Testis (tissue), 2 donors: ENCODE measurements at regions not wholly inside any gene's neighbourhood (a gene's known extent, or its start where the extent isn't known, plus 50 kb on each side); places are given as distances from the start of the nearest gene placed in this dataset.

Experiments
- DNase-seq: peaks from one replicate; pipeline ENCODE4 v3.0.0-alpha.2; 2019
- H3K27ac ChIP-seq, 2 donors: fragments of 200-600 bp; sonication (generic); one replicate each; pipeline ENCODE4 v1.5.1; 2019
- H3K27me3 ChIP-seq: fragments of 200-600 bp; sonication (generic); one replicate; pipeline ENCODE4 v1.5.1; 2019
- H3K36me3 ChIP-seq: fragments of 200-600 bp; sonication (generic); one replicate; pipeline ENCODE4 v1.5.1; 2017; ENCODE audit warnings: low read depth; ENCODE audit errors: missing control alignments
- H3K4me1 ChIP-seq: fragments of 200-600 bp; sonication (generic); one replicate; pipeline ENCODE4 v1.5.1; 2019
- H3K4me3 ChIP-seq, 2 donors: fragments of 200-600 bp; sonication (generic); one replicate each; pipeline ENCODE4 v1.5.1; 2017 to 2019
- H3K9me3 ChIP-seq: fragments of 200-600 bp; sonication (generic); one replicate; pipeline ENCODE4 v1.5.1; 2017
- POLR2A ChIP-seq: fragments of 450-650 bp; IDR thresholded peaks from one replicate; pipeline ENCODE4 v1.6.1; 2017; ENCODE audit warnings: antibody characterized with exemption, mild to moderate bottlenecking, moderate library complexity
- WGBS, 2 donors: methylation state at CpG; one replicate each; pipeline ENCODE4 v1.1.5; 2018; 5-methylcytosine and 5-hydroxymethylcytosine counted together
- intact Hi-C: fragments of 100-400 bp; cut with DNase I; formaldehyde crosslinking; loops from one replicate; pipeline ENCODE4 v1.15.1; 2023; ENCODE audit warnings: low total_unique reads
- small RNA-seq, 2 donors: library from RNA; depleted of rRNA; stranded (forward); fragments of <200 nt; gene quantifications; one replicate each; pipeline ENCODE3, GENCODE V24; 2016
- TF ChIP-seq, protein P1 (sequence below), 3 experiments: fragments of 450-650 bp in 2 of 3; fragments of 200-600 bp in 1 of 3; sonication (generic) in 1 of 3; IDR thresholded peaks; one replicate each; pipeline ENCODE4 v1.5.1; 2016 to 2019; ENCODE audit warnings: antibody characterized with exemption in 3 of 3, mild to moderate bottlenecking in 2 of 3, moderate library complexity in 1 of 3

DNA sequence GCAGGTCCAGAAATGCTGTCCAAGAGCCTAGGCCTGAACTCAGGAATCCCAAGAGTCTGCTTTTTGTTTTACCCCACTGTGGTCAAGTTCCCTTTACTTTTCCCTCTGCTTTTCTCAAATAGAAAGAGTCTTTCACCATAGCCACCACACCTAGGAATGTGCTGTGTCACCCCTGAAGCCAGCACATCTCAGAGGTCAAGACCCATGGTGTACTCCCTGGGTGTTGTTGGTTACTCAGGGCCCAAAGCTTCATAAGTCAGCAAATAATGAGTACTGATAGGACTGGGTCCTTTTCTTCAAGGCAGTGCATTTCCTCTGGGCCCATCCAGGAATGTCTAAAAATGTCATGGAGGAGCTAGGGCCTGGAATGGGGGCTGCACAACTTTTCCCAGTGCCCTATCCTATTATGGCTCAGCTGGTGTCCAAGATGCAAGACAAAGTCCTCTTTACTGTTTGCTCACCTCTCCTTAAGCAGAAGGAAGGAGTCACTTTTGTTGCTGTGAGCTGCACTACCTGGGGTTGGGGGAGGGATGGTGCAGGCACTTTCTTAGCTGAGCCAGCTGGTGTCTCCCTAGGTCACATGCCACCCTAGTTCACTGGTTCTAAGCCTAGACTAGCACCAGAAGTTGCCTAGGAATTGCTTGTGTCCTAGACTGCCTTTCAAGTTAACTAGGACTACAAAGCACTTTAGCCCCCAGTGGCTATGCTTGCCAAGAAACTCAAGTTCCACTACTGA is 62.4 kb upstream of the RXFP1 start:
- intact Hi-C loops = no loop called here
- no peak for TF ChIP-seq POLR2A
- TF ChIP-seq, protein P1, sequence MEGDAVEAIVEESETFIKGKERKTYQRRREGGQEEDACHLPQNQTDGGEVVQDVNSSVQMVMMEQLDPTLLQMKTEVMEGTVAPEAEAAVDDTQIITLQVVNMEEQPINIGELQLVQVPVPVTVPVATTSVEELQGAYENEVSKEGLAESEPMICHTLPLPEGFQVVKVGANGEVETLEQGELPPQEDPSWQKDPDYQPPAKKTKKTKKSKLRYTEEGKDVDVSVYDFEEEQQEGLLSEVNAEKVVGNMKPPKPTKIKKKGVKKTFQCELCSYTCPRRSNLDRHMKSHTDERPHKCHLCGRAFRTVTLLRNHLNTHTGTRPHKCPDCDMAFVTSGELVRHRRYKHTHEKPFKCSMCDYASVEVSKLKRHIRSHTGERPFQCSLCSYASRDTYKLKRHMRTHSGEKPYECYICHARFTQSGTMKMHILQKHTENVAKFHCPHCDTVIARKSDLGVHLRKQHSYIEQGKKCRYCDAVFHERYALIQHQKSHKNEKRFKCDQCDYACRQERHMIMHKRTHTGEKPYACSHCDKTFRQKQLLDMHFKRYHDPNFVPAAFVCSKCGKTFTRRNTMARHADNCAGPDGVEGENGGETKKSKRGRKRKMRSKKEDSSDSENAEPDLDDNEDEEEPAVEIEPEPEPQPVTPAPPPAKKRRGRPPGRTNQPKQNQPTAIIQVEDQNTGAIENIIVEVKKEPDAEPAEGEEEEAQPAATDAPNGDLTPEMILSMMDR (IDR thresholded peaks at IDR 0.05) = no peak
- DNase-seq = no peak
- Histone ChIP-seq H3K27ac (no peak overlapping the region), H3K27me3 (no peaks in the 10 kb centered on the region), H3K4me1 (no peaks in the 10 kb centered on the region), H3K36me3 (no peaks in the 10 kb centered on the region), H3K9me3 (no peaks in the 10 kb centered on the region), H3K4me3 (no peak overlapping the region)

DNA sequence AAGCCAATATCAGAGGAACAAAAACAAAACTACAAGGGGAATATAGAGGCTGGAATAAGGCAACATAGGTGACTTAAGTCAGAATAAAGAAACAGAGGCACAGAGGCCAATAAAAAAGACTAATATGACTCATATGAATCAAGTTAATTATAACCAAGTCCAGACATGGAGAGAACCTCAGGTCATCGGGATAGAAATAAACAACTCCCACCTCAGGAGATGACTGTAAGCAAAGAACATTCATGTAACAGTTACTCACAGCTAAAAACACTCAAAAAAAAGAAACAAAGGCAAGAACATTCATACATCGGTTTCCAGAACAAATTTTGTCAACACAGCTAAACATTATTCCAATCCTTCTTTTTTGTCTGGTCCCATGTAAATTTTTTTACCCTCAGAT is 60.3 kb upstream of the RXFP1 start:
- DNase-seq = no peak
- H3K9me3 ChIP-seq = no peaks in the 10 kb centered on the region
- no peaks in the 10 kb centered on the region for H3K36me3 ChIP-seq
- intact Hi-C loops = no loop called here
- 77 to 87% methylated on average over 2 of the region's 2 CpGs for WGBS, 2 donors
- H3K27me3 ChIP-seq = no peaks in the 10 kb centered on the region
- TF ChIP-seq POLR2A = no peak
- H3K4me1 ChIP-seq = no peaks in the 10 kb centered on the region
- H3K27ac ChIP-seq = no peak overlapping the region
- no peak overlapping the region for H3K4me3 ChIP-seq

DNA sequence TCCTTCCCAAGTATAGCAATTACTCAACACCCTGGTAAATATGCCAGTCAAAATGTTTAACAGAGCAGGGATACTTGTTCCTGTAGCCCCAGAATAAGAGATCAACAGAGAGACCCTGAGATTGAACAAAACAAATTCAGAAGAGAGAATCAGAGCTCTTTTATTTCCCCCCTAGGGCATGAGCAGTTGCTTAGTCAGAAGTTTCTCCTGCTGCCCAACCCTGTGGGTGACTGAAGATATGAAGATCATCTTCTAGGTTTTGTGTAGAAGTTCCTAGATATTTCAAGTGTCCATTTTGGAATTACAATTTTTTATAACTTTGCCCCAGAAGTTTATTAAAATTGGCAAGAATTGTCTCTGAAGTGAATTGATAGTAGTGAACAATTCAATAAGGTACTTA is 59.1 kb upstream of the RXFP1 start:
- Histone ChIP-seq H3K4me1 (no peaks in the 10 kb centered on the region), H3K27ac (no peak overlapping the region), H3K4me3 (no peak overlapping the region), H3K36me3 (no peaks in the 10 kb centered on the region), H3K27me3 (no peaks in the 10 kb centered on the region), H3K9me3 (no peaks in the 10 kb centered on the region)
- intact Hi-C loops = no loop called here
- DNase-seq = no peak
- TF ChIP-seq POLR2A = no peak
- TF ChIP-seq, protein P1 (IDR thresholded peaks at IDR 0.05) = no peak

Small RNA genes in the stretch of these regions (small RNA-seq; reads per million reads assigned to genes)
- gene RNU4-79P = 0 reads per million in 2 donors
